ENCODE measurements at regions not wholly inside any gene's neighbourhood (a gene's known extent, or its start where the extent isn't known, plus 50 kb on each side); places are given as distances from the start of the nearest gene placed in this dataset.

- DNase-seq (ENCODE audit: low read depth): no peak
- TF ChIP-seq CTCF (IDR thresholded peaks at IDR 0.05; ENCODE audit: low read length, missing control alignments): no peak
These were observed 169.0 kb upstream of the PRDM1 start for GRCh38 chr6:105917038-105917695.

GRCh38 chr6:105911106-105911629, 175.0 kb upstream of the PRDM1 start:
- DNase-seq (ENCODE audit: low read depth): no peak
- TF ChIP-seq CTCF (IDR thresholded peaks at IDR 0.05; ENCODE audit: low read length, missing control alignments): no peak
- no peak overlapping the region for H3K4me3 ChIP-seq (replicated peaks; ENCODE audit: low read depth, low read length)

More at GRCh38 chr6:105917038-105917695, 169.0 kb upstream of the PRDM1 start:
- no peak overlapping the region for H3K4me3 ChIP-seq (replicated peaks; ENCODE audit: low read depth, low read length)

- TF ChIP-seq CTCF (IDR thresholded peaks at IDR 0.05; ENCODE audit: low read length, missing control alignments): no peak
- no peak overlapping the region for H3K4me3 ChIP-seq (replicated peaks; ENCODE audit: low read depth, low read length)
- no peak for DNase-seq (ENCODE audit: low read depth)
These were observed 177.0 kb upstream of the PRDM1 start for GRCh38 chr6:105909106-105909505.

- H3K4me3 ChIP-seq (replicated peaks; ENCODE audit: low read depth, low read length): no peak overlapping the region
- no peak for TF ChIP-seq CTCF (IDR thresholded peaks at IDR 0.05; ENCODE audit: low read length, missing control alignments)
- no peak for DNase-seq (ENCODE audit: low read depth)
These were observed 178.1 kb upstream of the PRDM1 start for GRCh38 chr6:105907991-105908390.

GRCh38 chr6:105907301-105907700, 178.8 kb upstream of the PRDM1 start:
- no peak for DNase-seq (ENCODE audit: low read depth)
- H3K4me3 ChIP-seq (replicated peaks; ENCODE audit: low read depth, low read length): no peak overlapping the region
- TF ChIP-seq CTCF (IDR thresholded peaks at IDR 0.05; ENCODE audit: low read length, missing control alignments): no peak

- no peak for DNase-seq (ENCODE audit: low read depth)
- TF ChIP-seq CTCF (IDR thresholded peaks at IDR 0.05; ENCODE audit: low read length, missing control alignments): no peak
- no peak overlapping the region for H3K4me3 ChIP-seq (replicated peaks; ENCODE audit: low read depth, low read length)
These were observed 183.6 kb upstream of the PRDM1 start for GRCh38 chr6:105902401-105903031.

Measured in fibroblast of pulmonary artery (primary cell).